ENCODE measurements at regions not wholly inside any gene's neighbourhood (a gene's known extent, or its start where the extent isn't known, plus 50 kb on each side); places are given as distances from the start of the nearest gene placed in this dataset.

DNA sequence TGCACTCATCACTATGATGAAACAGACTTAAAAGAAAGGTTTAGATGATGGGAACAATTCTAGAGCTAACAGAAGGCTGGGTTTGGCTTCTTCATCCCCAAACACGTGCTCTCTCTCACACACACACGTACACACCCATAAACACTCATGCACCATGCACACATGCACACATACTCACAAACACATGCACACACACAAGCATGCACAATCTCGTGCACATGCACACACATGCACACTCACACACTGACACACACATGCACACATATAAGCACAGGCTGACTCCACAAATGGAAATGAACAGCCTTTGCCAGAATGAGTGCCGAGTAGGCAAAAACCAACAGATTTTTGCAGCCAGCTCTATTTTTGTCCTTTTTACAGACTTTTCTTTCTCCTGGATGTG, 1571.6 kb downstream of the AACS start:
- dilution Hi-C loops (cut with MboI; ENCODE audit: extremely low pct_ligation_motif_present, low sequenced_read_pairs), result no loop called here
- no peak for FAIRE-seq
- no TSS peak for BruUV-seq (replicated peaks)

DNA sequence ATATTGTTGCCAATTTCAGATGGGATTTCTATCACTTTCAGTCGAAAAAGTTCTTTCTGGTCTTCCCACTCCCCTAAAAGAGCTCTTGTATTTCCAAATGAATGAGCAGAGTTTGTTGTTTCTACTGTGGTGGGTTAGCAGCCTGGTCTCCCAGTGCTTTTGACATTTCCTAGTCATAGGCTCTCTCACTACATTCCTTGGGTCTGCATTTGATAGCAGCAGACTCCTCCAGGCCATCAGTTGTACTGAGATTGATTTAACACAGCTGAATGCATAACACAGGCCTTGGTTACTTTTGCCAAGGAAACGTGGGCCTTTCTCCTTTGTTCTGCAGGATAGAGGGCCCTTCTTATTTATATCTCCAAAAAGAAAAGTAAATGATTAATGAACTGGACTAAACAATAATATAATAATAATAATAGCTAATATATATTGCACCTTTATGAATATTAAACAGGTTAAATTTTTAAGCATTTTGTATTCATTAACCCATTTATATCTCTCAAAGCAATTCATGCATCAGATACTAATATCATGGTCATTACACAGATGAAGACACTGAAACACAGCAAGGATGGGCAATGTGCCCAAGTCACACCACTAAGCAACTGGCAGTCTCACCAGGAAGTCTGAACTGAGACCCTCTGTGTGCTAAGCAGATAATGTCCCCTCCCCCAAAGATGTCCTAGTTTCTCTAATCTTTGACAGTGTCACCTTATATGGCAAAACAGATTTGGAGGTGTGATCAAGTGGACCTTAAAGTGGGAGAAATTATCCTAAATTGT, 1579.2 kb downstream of the AACS start:
- Histone ChIP-seq H3K36me3 (ENCODE audit: control insufficient read depth in 2 of 2, extremely low read depth in 1 of 2, insufficient read depth in 2 of 2, low read length in 2 of 2) (no peaks in the 10 kb centered on the region), H3K79me2 (ENCODE audit: control insufficient read depth, insufficient read depth, low read length) (no peaks in the 10 kb centered on the region), H3K9ac (replicated peaks; ENCODE audit: extremely low read depth, insufficient read depth, low read length) (no peak overlapping the region), H3K27me3 (ENCODE audit: control insufficient read depth in 2 of 2, insufficient read depth in 2 of 2, low read length in 2 of 2) (no peaks in the 10 kb centered on the region), H3K4me1 (ENCODE audit: control insufficient read depth, extremely low read depth, insufficient read depth, low read length) (no peaks in the 10 kb centered on the region), H3K4me2 (ENCODE audit: insufficient read depth, low read length) (no peak overlapping the region), H3K4me3 (replicated peaks in 1 of 3; ENCODE audit: insufficient read depth in 1 of 3, low read depth in 1 of 3, low read length in 3 of 3) (no peak overlapping the region), H3K9me3 (replicated peaks; ENCODE audit: control insufficient read depth, insufficient read depth, low read length) (no peaks in the 10 kb centered on the region), H3K9me1 (replicated peaks; ENCODE audit: control insufficient read depth, extremely low read depth, insufficient read depth, low read length) (no peaks in the 10 kb centered on the region), H4K20me1 (replicated peaks; ENCODE audit: control insufficient read depth, extremely low read depth, insufficient read depth, low read length) (no peaks in the 10 kb centered on the region), H2AFZ (ENCODE audit: low read depth, low read length) (no peak overlapping the region), H3K27ac (ENCODE audit: insufficient read depth, low read depth, low read length) (no peak overlapping the region)
- FAIRE-seq, result no peak
- CTCF ChIA-PET, result no interaction called here
- dilution Hi-C loops (cut with MboI; ENCODE audit: extremely low pct_ligation_motif_present, low sequenced_read_pairs) (no loop called here), intact Hi-C loops (cut with micrococcal nuclease) (no loop called here)
- no TSS peak for BruUV-seq (replicated peaks)
- POLR2A ChIA-PET, result no interaction called here
- DNase-seq (ENCODE audit: low read depth, low spot score), result no peak
- no peak for TF ChIP-seq GATA2 (IDR thresholded peaks at IDR 0.05; ENCODE audit: insufficient read depth, insufficient read length, low read depth, low read length)
- no peak for TF ChIP-seq EZH2 (IDR thresholded peaks at IDR 0.05; ENCODE audit: borderline replicate concordance, low read depth, low read length, severe bottlenecking)
- no peak for TF ChIP-seq JUN (IDR thresholded peaks at IDR 0.05; ENCODE audit: borderline replicate concordance, insufficient read depth, insufficient read length, low read depth)
- no peak for TF ChIP-seq POLR2AphosphoS5 (IDR thresholded peaks at IDR 0.05; ENCODE audit: insufficient read depth, low read depth, low read length)
- TF ChIP-seq, protein P1, sequence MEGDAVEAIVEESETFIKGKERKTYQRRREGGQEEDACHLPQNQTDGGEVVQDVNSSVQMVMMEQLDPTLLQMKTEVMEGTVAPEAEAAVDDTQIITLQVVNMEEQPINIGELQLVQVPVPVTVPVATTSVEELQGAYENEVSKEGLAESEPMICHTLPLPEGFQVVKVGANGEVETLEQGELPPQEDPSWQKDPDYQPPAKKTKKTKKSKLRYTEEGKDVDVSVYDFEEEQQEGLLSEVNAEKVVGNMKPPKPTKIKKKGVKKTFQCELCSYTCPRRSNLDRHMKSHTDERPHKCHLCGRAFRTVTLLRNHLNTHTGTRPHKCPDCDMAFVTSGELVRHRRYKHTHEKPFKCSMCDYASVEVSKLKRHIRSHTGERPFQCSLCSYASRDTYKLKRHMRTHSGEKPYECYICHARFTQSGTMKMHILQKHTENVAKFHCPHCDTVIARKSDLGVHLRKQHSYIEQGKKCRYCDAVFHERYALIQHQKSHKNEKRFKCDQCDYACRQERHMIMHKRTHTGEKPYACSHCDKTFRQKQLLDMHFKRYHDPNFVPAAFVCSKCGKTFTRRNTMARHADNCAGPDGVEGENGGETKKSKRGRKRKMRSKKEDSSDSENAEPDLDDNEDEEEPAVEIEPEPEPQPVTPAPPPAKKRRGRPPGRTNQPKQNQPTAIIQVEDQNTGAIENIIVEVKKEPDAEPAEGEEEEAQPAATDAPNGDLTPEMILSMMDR (IDR thresholded peaks at IDR 0.05; ENCODE audit: extremely low read depth in 1 of 2, insufficient read depth in 1 of 2, low read depth in 1 of 2, low read length in 2 of 2), result no peak
- no peak for TF ChIP-seq POLR2A (IDR thresholded peaks at IDR 0.05; ENCODE audit: low read depth, low read length)
- TF ChIP-seq MYC (IDR thresholded peaks at IDR 0.05; ENCODE audit: low read depth, low read length), result no peak
- TF ChIP-seq FOS (IDR thresholded peaks at IDR 0.05; ENCODE audit: borderline replicate concordance, insufficient read depth, low read length), result no peak
- TF ChIP-seq, protein P2, sequence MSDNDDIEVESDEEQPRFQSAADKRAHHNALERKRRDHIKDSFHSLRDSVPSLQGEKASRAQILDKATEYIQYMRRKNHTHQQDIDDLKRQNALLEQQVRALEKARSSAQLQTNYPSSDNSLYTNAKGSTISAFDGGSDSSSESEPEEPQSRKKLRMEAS (IDR thresholded peaks at IDR 0.05; ENCODE audit: insufficient read depth, insufficient read length), result no peak

More for the DNA sequence above, 1571.6 kb downstream of the AACS start:
- intact Hi-C loops (cut with micrococcal nuclease), result no loop called here
- Histone ChIP-seq H4K20me1 (replicated peaks; ENCODE audit: control insufficient read depth, extremely low read depth, insufficient read depth, low read length) (no peaks in the 10 kb centered on the region), H3K4me2 (ENCODE audit: insufficient read depth, low read length) (no peak overlapping the region), H3K9me1 (replicated peaks; ENCODE audit: control insufficient read depth, extremely low read depth, insufficient read depth, low read length) (no peaks in the 10 kb centered on the region), H3K9ac (replicated peaks; ENCODE audit: extremely low read depth, insufficient read depth, low read length) (no peak overlapping the region), H3K79me2 (ENCODE audit: control insufficient read depth, insufficient read depth, low read length) (no peaks in the 10 kb centered on the region), H3K4me1 (ENCODE audit: control insufficient read depth, extremely low read depth, insufficient read depth, low read length) (no peaks in the 10 kb centered on the region), H3K36me3 (ENCODE audit: control insufficient read depth in 2 of 2, extremely low read depth in 1 of 2, insufficient read depth in 2 of 2, low read length in 2 of 2) (no peaks in the 10 kb centered on the region), H3K9me3 (replicated peaks; ENCODE audit: control insufficient read depth, insufficient read depth, low read length) (no peaks in the 10 kb centered on the region), H3K27ac (ENCODE audit: insufficient read depth, low read depth, low read length) (no peak overlapping the region), H3K27me3 (ENCODE audit: control insufficient read depth in 2 of 2, insufficient read depth in 2 of 2, low read length in 2 of 2) (no peaks in the 10 kb centered on the region), H2AFZ (ENCODE audit: low read depth, low read length) (no peak overlapping the region), H3K4me3 (replicated peaks in 1 of 3; ENCODE audit: insufficient read depth in 1 of 3, low read depth in 1 of 3, low read length in 3 of 3) (no peak overlapping the region)
- DNase-seq (ENCODE audit: low read depth, low spot score), result no peak
- POLR2A ChIA-PET, result no interaction called here
- TF ChIP-seq, protein P2 (IDR thresholded peaks at IDR 0.05; ENCODE audit: insufficient read depth, insufficient read length), result peak; percentile 18
- no peak for TF ChIP-seq POLR2AphosphoS5 (IDR thresholded peaks at IDR 0.05; ENCODE audit: insufficient read depth, low read depth, low read length)
- CTCF ChIA-PET, result no interaction called here

Data from endothelial cell of umbilical vein (primary cell).